ENCODE measurements at regions not wholly inside any gene's neighbourhood (a gene's known extent, or its start where the extent isn't known, plus 50 kb on each side); places are given as distances from the start of the nearest gene placed in this dataset.

GRCh38 chr1:198040880-198041279 lies 115.9 kb upstream of the NEK7 start:
- DNase-seq (ENCODE audit: low read depth) = no peak

GRCh38 chr1:198042168-198042567 lies 114.6 kb upstream of the NEK7 start:
- DNase-seq (ENCODE audit: low read depth) = no peak

GRCh38 chr1:198047913-198048312 lies 108.9 kb upstream of the NEK7 start:
- DNase-seq (ENCODE audit: low read depth) = no peak

GRCh38 chr1:198054510-198054909 lies 102.3 kb upstream of the NEK7 start:
- no peak for DNase-seq (ENCODE audit: low read depth)

- DNase-seq (ENCODE audit: low read depth) = no peak
Measured at GRCh38 chr1:198056255-198056654, 100.5 kb upstream of the NEK7 start.

- peak; percentile 3 for DNase-seq (ENCODE audit: low read depth)
Measured at GRCh38 chr1:198064181-198064580, 92.6 kb upstream of the NEK7 start.

GRCh38 chr1:198068285-198068684 lies 88.5 kb upstream of the NEK7 start:
- no peak for DNase-seq (ENCODE audit: low read depth)

GRCh38 chr1:198072177-198072576 lies 84.6 kb upstream of the NEK7 start:
- no peak for DNase-seq (ENCODE audit: low read depth)

- DNase-seq (ENCODE audit: low read depth) = no peak
Measured at GRCh38 chr1:198075296-198075695, 81.5 kb upstream of the NEK7 start.

GRCh38 chr1:198079432-198079951 lies 77.3 kb upstream of the NEK7 start:
- DNase-seq (ENCODE audit: low read depth) = no peak

- no peak for DNase-seq (ENCODE audit: low read depth)
Measured at GRCh38 chr1:198082576-198082975, 74.2 kb upstream of the NEK7 start.

- DNase-seq (ENCODE audit: low read depth) = no peak
Measured at GRCh38 chr1:198083549-198083948, 73.2 kb upstream of the NEK7 start.

GRCh38 chr1:198084241-198084908 lies 72.4 kb upstream of the NEK7 start:
- DNase-seq (ENCODE audit: low read depth) = no peak

- no peak for DNase-seq (ENCODE audit: low read depth)
Measured at GRCh38 chr1:198086051-198086745, 70.6 kb upstream of the NEK7 start.

GRCh38 chr1:198087831-198088230 lies 69.0 kb upstream of the NEK7 start:
- no peak for DNase-seq (ENCODE audit: low read depth)

- DNase-seq (ENCODE audit: low read depth) = peak; percentile 40
Measured at GRCh38 chr1:198088360-198089071, 68.3 kb upstream of the NEK7 start.

- no peak for DNase-seq (ENCODE audit: low read depth)
Measured at GRCh38 chr1:198096390-198096789, 60.4 kb upstream of the NEK7 start.

GRCh38 chr1:198099755-198100154 lies 57.0 kb upstream of the NEK7 start:
- no peak for DNase-seq (ENCODE audit: low read depth)

- no peak for DNase-seq (ENCODE audit: low read depth)
Measured at GRCh38 chr1:198101716-198102453, 54.9 kb upstream of the NEK7 start.

- peak; percentile 76 for DNase-seq (ENCODE audit: low read depth)
Measured at GRCh38 chr1:198102454-198102827, 54.4 kb upstream of the NEK7 start.

- no peak for DNase-seq (ENCODE audit: low read depth)
Measured at GRCh38 chr1:198105185-198105584, 51.6 kb upstream of the NEK7 start.

GRCh38 chr1:198106011-198106410 lies 50.8 kb upstream of the NEK7 start:
- no peak for DNase-seq (ENCODE audit: low read depth)
